Activated CD8-positive, alpha-beta memory T cell treated with anti-CD3 and anti-CD28 coated beads for 4 hours (primary cell): ENCODE measurements at regions not wholly inside any gene's neighbourhood (a gene's known extent, or its start where the extent isn't known, plus 50 kb on each side); places are given as distances from the start of the nearest gene placed in this dataset.
"Not testable (repeated sequence)": the region's sequence is repeated elsewhere in the genome, so short reads cannot be mapped to it uniquely, and the experiment has no call there.

Experiments used
- DNase-seq, 2 donors: peaks; one replicate each; pipeline ENCODE4 v3.0.0-alpha.2; 2020; ENCODE audit warnings: low read depth in 2 of 2

- no peak for DNase-seq
Observed at GRCh38 chr5:86977190-86977589, 290.5 kb upstream of the RASA1 start.

DNA sequence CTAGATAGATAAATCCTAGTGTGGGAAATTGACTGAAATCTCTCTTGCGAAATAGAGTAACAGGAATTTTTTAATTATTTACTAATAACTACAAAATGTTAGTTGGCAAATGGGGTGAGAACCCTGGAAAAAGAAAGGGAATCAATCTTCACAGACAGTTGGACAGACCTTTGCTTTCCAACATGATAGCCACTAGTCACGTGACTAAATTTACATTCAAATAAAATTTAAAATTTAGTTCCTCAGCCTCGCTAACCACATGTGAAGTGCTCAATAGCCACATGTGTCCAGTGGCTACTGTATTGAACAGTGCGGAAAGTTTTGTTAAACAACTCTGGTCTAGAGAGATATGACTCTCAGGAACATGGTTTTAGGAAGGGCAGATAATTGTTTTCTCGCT, 289.9 kb upstream of the RASA1 start:
- DNase-seq, result no peak

- DNase-seq, result no peak
Observed at GRCh38 chr5:86979811-86980411, 287.8 kb upstream of the RASA1 start.

GRCh38 chr5:86981898-86982297, 285.8 kb upstream of the RASA1 start:
- no peak for DNase-seq

DNA sequence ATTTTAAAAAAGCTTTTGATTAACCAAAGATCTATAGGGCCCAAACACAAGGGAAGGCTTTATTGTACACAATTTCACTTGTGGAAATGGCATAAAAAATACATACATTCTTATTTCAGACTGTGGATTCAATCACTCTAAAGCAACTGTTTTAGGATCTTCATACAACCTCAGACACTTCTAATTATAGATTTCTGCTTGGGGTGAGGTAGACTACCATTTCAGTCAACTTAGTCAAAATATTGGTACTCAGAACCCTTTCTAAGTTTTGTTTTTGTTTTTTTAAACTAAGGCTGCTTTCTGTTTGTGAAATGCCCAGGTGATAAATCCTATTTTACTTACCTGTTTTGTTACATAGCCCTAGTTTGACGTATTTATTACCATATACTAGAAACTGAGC, 284.5 kb upstream of the RASA1 start:
- no peak for DNase-seq

GRCh38 chr5:86986837-86987236, 280.8 kb upstream of the RASA1 start:
- DNase-seq, result no peak

DNA sequence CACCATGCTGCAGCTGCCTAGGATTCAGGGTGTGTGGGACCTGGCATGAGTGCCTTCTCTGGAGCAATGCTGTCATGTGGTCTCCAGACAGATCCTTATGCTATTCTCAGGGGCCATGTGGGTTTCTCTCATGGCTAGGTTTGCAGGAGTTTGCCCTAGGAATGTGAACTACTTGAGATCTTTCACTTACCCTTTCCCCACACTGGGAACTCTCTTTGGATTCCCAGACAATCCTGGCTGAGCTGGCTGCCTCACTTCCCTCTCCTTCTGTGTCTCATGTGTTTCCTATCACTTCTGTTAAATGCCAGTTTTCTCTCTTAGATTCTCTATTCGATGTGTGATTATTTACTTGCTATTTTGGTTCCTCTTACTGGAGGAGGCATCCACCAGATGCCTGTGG, 270.2 kb upstream of the RASA1 start:
- no peak for DNase-seq

DNA sequence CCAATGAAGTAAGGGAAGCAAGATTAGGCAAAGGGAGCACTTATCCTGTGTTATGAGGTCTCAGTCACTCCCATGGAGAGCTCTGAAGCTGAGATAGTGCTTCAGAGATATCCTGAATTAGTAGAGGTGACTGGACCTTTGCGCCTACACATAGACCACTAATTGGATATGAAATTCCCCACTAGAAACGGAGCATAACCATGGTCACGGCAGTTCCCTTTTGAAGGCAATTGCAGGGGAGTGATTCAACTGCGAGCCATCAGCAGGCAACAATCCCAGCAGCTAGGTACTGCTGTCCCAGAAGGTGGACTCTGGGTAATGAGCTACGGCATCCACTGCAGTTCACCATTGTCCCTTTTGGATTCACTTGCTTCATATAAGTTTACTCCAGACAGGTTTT, 267.7 kb upstream of the RASA1 start:
- no peak for DNase-seq

- no peak for DNase-seq
Observed at GRCh38 chr5:87002485-87002884, 265.2 kb upstream of the RASA1 start.

- DNase-seq, result no peak
Observed at GRCh38 chr5:87004101-87004500, 263.6 kb upstream of the RASA1 start.

- no peak for DNase-seq
Observed at GRCh38 chr5:87007737-87008136, 259.9 kb upstream of the RASA1 start.

DNA sequence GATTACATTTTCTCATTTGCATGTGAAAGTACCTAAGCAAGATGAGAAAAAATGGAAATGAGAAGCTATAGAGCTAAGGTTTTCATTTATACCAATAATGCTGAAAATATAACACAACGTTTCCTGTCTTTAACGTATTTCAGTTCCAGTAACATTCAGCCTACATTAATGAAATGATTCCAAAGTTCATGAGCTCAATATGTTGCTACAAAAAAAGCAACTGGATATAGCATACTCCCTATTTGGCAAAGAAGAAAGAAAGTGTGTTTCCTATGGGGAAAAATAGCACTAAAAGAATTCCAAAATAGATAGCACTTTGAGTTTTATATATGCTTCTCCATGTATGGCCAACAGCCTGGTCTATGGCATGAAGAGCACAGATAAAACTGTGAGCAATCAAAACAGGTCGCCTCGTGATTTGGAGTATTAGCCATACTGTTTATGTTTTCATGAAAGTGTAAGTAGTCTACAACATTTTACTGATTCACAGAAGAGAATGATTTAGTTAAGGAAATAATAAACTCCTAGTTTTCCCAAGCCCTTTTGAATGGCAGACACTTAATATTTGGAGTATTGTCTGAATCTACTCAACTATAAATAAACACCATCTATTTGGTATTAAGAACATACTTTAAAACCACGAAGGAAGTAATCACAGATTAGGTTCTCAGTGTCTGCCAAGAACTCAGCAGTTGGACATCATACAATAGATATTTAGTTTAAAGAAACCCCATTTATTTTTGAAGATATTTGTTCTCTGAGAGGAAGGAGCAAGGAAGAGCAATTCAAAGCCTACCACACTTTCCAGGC, 258.7 kb upstream of the RASA1 start:
- DNase-seq, result no peak

GRCh38 chr5:87010736-87011135, 256.9 kb upstream of the RASA1 start:
- DNase-seq, result no peak

- no peak for DNase-seq
Observed at GRCh38 chr5:87015901-87016300, 251.8 kb upstream of the RASA1 start.

DNA sequence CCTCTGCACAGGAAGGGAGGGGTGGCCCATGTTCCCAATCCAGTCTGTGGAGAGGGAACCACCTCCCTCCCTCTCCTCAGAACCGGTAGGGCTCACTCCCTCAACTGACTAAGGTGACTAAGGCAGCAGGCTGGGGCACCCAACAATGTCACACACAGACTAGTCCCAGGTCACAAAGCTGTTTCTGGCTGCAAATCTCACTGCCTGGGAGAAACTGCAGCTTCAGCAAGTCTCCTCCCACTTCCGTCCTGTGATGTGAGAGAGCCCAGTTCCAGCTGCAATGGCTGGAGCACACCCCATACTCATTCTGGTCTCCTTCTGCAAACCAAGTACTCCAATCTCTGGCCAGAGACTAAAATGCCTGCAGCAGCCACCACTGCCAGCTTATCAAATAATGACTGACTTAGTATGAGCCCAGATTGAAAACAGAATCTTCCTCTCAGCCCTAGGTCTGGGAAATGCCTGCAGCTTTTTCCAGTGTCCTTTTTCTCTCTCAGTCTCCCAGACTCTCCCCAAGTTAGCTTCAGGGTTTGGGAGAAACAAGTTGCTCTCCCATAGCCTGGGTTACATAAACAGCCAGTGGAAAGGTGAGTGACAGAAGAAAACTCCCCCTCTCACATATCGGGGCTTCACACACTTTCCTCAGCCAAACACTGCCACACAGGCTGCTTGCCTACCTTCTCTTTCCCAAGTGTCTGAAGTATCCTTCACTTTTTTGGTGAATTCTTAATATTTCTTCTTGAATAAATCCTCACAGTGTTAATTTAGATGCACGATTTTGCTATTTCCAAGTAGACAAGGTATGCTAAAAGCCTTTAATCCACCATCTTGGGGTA, 247.4 kb upstream of the RASA1 start:
- DNase-seq, result no peak

DNA sequence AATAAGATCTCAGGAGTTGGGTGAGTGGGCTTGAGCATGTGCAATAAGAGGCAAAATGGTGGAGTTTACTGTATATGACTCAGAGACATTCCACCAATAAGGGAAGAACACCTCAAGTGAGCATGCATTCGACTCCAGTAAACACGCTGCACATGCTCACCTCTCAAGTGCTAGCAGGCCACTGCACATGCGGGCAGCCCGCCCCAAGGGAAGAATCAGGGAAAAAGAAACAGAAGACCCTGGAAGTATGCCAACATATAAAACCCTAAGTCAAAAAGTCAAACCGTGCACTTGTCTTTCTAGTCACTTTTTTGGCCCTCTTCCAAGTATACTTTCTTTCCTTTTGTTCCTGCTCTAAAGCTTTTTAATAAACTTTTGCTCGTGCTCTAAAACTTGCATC, 245.3 kb upstream of the RASA1 start:
- DNase-seq, result no peak

- no peak for DNase-seq
Observed at GRCh38 chr5:87027570-87027969, 240.1 kb upstream of the RASA1 start.

GRCh38 chr5:87029951-87030350, 237.7 kb upstream of the RASA1 start:
- no peak for DNase-seq

DNA sequence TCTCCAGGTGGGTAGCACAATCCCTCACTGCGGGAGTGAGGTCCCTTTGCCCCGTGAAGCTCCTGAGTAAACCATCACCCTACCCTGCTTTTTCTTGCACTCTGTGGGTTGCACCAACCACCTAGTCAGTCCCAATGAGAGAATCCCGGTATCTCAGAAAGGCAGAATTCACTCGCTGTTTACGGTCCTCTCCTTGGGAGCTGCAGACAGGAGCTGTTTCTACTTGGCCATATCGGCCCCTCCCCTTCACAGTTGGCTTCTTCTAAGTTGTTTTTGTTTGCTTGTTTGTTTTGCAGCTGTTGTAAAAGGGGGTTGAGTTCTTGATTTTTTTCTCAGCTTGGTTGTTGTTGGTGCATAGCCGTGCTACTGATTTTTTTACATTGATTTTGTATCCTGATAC, 237.0 kb upstream of the RASA1 start:
- no peak for DNase-seq

- no peak for DNase-seq
Observed at GRCh38 chr5:87034557-87034956, 233.1 kb upstream of the RASA1 start.

GRCh38 chr5:87042554-87042953, 225.1 kb upstream of the RASA1 start:
- DNase-seq, result no peak

- no peak for DNase-seq
Observed at GRCh38 chr5:87048156-87048555, 219.5 kb upstream of the RASA1 start.

- DNase-seq, result not testable (repeated sequence)
Observed at GRCh38 chr5:87049012-87049411, 218.7 kb upstream of the RASA1 start.
